ENCODE measurements at regions not wholly inside any gene's neighbourhood (a gene's known extent, or its start where the extent isn't known, plus 50 kb on each side); places are given as distances from the start of the nearest gene placed in this dataset.

GRCh38 chr9:4386819-4387218 lies 87.0 kb upstream of the GLIS3 start:
- Mint-ChIP-seq H3K27ac (no peak overlapping the region), H3K4me3 (no peak overlapping the region), H3K27me3 (no peaks in the 10 kb centered on the region), H3K9me3 (ENCODE audit: insufficient read depth) (no peaks in the 10 kb centered on the region), H3K4me1 (no peaks in the 10 kb centered on the region)
- H3K9me3 ChIP-seq (ENCODE audit: control extremely low read depth in 1 of 3, control insufficient read depth in 2 of 3, insufficient read depth in 1 of 3, low read length in 2 of 3), result no peaks in the 10 kb centered on the region
- no peak overlapping the region for H3K9ac ChIP-seq (ENCODE audit: low read length)
- CTCF ChIA-PET, result interaction anchor here (0.6 to 2.1 kb wide), 3 partner anchors 88 to 162 kb away, joined by 3 to 5 read pairs (median 3); no protein-coding TSS in a partner anchor
- H3K27ac ChIP-seq (ENCODE audit: low read length in 2 of 2), result no peak overlapping the region
- ATAC-seq (ENCODE audit: low read depth), result no peak
- POLR2A ChIA-PET, result no interaction called here
- intact Hi-C loops (cut with micrococcal nuclease), result no loop called here
- no peaks in the 10 kb centered on the region for H3K27me3 ChIP-seq (replicated peaks in 1 of 4; ENCODE audit: control extremely low read depth in 1 of 4, control insufficient read depth in 3 of 4, insufficient read depth in 4 of 4, low read length in 3 of 4)
- H3K4me2 ChIP-seq (replicated peaks; ENCODE audit: low read depth, low read length, poor library complexity, severe bottlenecking), result no peak overlapping the region
- no peaks in the 10 kb centered on the region for H3K4me1 ChIP-seq (ENCODE audit: control insufficient read depth in 2 of 2, insufficient read depth in 2 of 2, low read length in 2 of 2)
- no peaks in the 10 kb centered on the region for H4K20me1 ChIP-seq (ENCODE audit: control insufficient read depth, insufficient read depth, low read length, poor library complexity, severe bottlenecking)
- no peak overlapping the region for H3K4me3 ChIP-seq (ENCODE audit: control extremely low read depth in 1 of 5, extremely low read depth in 1 of 5, insufficient read depth in 1 of 5, low read depth in 2 of 5, low read length in 4 of 5)
- no peaks in the 10 kb centered on the region for H3K79me2 ChIP-seq (ENCODE audit: control insufficient read depth, insufficient read depth, low read length)
- TF ChIP-seq EZH2 (IDR thresholded peaks at IDR 0.05; ENCODE audit: borderline replicate concordance, insufficient read depth, low read depth, low read length, poor library complexity, severe bottlenecking), result no peak
- TF ChIP-seq, protein P1, sequence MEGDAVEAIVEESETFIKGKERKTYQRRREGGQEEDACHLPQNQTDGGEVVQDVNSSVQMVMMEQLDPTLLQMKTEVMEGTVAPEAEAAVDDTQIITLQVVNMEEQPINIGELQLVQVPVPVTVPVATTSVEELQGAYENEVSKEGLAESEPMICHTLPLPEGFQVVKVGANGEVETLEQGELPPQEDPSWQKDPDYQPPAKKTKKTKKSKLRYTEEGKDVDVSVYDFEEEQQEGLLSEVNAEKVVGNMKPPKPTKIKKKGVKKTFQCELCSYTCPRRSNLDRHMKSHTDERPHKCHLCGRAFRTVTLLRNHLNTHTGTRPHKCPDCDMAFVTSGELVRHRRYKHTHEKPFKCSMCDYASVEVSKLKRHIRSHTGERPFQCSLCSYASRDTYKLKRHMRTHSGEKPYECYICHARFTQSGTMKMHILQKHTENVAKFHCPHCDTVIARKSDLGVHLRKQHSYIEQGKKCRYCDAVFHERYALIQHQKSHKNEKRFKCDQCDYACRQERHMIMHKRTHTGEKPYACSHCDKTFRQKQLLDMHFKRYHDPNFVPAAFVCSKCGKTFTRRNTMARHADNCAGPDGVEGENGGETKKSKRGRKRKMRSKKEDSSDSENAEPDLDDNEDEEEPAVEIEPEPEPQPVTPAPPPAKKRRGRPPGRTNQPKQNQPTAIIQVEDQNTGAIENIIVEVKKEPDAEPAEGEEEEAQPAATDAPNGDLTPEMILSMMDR (IDR thresholded peaks at IDR 0.05), result no peak
- 70% methylated on average over 2 of the region's 3 CpGs for WGBS (ENCODE audit: insufficient coverage)
- no peak overlapping the region for H2AFZ ChIP-seq (ENCODE audit: insufficient read depth, low read depth, low read length, poor library complexity, severe bottlenecking)
- no peaks in the 10 kb centered on the region for H3K36me3 ChIP-seq (replicated peaks in 1 of 2; ENCODE audit: control extremely low read depth in 1 of 2, control insufficient read depth in 1 of 2, extremely low read depth in 1 of 2, insufficient read depth in 2 of 2, low read length in 1 of 2)
- no peak for DNase-seq

DNA sequence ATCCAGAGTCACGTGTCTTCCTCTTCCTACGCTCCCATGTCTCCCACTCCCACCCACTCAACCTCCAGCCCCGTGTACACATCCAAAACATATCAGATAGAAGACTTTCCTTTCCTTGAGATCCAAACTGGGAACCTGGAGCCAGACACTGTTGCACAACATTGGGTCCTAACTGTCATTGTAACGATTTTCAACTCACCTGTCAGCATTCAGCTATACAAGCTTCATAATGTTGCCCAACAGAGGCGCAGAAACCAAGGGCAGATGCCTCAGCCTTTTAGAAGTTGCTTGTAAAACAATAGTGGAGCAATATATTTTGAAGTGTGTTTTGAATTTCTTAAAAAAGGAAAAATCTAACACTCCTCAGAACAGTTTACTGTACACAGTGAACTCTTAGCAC lies 84.9 kb upstream of the GLIS3 start:
- Histone ChIP-seq H3K27me3 (replicated peaks in 1 of 4; ENCODE audit: control extremely low read depth in 1 of 4, control insufficient read depth in 3 of 4, insufficient read depth in 4 of 4, low read length in 3 of 4) (no peaks in the 10 kb centered on the region), H3K27ac (ENCODE audit: low read length in 2 of 2) (no peak overlapping the region), H3K9me3 (ENCODE audit: control extremely low read depth in 1 of 3, control insufficient read depth in 2 of 3, insufficient read depth in 1 of 3, low read length in 2 of 3) (no peaks in the 10 kb centered on the region), H3K9ac (ENCODE audit: low read length) (no peak overlapping the region), H4K20me1 (ENCODE audit: control insufficient read depth, insufficient read depth, low read length, poor library complexity, severe bottlenecking) (no peaks in the 10 kb centered on the region), H3K4me3 (ENCODE audit: control extremely low read depth in 1 of 5, extremely low read depth in 1 of 5, insufficient read depth in 1 of 5, low read depth in 2 of 5, low read length in 4 of 5) (no peak overlapping the region), H3K4me2 (replicated peaks; ENCODE audit: low read depth, low read length, poor library complexity, severe bottlenecking) (no peak overlapping the region), H2AFZ (ENCODE audit: insufficient read depth, low read depth, low read length, poor library complexity, severe bottlenecking) (no peak overlapping the region), H3K4me1 (ENCODE audit: control insufficient read depth in 2 of 2, insufficient read depth in 2 of 2, low read length in 2 of 2) (no peaks in the 10 kb centered on the region), H3K36me3 (replicated peaks in 1 of 2; ENCODE audit: control extremely low read depth in 1 of 2, control insufficient read depth in 1 of 2, extremely low read depth in 1 of 2, insufficient read depth in 2 of 2, low read length in 1 of 2) (no peaks in the 10 kb centered on the region), H3K79me2 (ENCODE audit: control insufficient read depth, insufficient read depth, low read length) (no peaks in the 10 kb centered on the region)
- POLR2A ChIA-PET, result no interaction called here
- H3K27ac Mint-ChIP-seq, result no peak overlapping the region
- H3K9me3 Mint-ChIP-seq (ENCODE audit: insufficient read depth), result no peaks in the 10 kb centered on the region
- CTCF ChIA-PET, result interaction anchor here (2.1 kb wide), 1 partner anchor 164 kb away, joined by 5 read pairs; no protein-coding TSS in a partner anchor
- DNase-seq (no peak), ATAC-seq (ENCODE audit: low read depth) (no peak)
- H3K27me3 Mint-ChIP-seq, result peaks cover 3% of the 10 kb centered on the region
- intact Hi-C loops (cut with micrococcal nuclease), result no loop called here
- no peaks in the 10 kb centered on the region for H3K4me1 Mint-ChIP-seq
- no peak overlapping the region for H3K4me3 Mint-ChIP-seq
- WGBS (ENCODE audit: insufficient coverage), result 95% methylated on average over 2 of the region's 5 CpGs
- TF ChIP-seq EZH2 (IDR thresholded peaks at IDR 0.05; ENCODE audit: borderline replicate concordance, insufficient read depth, low read depth, low read length, poor library complexity, severe bottlenecking), result no peak
- TF ChIP-seq, protein P1 (IDR thresholded peaks at IDR 0.05), result no peak

Measured in B cell (primary cell).